GM18511 (cell line): ENCODE measurements at regions not wholly inside any gene's neighbourhood (a gene's known extent, or its start where the extent isn't known, plus 50 kb on each side); places are given as distances from the start of the nearest gene placed in this dataset.

Experiments
- ATAC-seq: cut with Tn5 transposase; IDR thresholded peaks from one replicate; pipeline ENCODE4 v1.9.1; 2021; ENCODE audit warnings: mild to moderate bottlenecking, moderate library complexity; ENCODE audit not compliant: unreplicated experiment

DNA sequence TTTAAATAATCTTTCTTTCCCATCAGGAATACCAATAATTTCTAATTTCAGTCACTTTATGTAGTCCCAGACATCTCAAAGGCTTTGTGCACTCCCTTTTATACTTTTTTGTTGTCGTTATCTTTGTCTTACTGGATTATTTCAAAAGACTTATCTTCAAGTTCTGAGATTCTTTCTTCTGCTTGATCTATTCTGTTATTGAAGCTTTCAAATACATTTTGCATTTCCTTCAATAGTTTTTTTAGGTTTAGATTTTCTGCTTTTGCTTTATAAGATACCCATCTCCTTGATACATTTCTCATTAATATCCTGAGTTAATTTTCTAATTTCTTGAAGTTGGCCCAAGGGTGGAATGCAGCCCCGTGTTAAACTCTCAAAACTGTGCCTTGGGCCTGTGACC, 432.4 kb downstream of the RIT2 start:
- no peak for ATAC-seq

DNA sequence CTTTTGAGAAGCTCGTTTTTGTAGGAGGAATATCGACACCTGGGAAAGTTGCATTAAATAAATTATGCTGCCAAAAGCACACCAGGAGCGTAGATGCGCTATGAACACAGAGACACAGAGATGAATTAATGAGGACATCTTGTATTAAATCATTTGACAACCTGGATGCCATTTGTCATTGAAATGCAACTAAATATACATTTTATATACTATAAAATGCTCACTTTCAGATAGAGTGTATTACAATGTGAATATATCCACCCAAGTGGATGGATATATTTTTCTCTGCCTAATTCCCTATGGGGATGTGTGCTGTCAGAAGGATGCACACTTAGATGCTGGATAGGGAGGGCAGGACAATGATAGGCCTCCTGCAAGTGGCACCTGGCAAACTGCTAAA, 426.2 kb downstream of the RIT2 start:
- ATAC-seq: no peak
